GM19238 (cell line): ENCODE measurements at regions not wholly inside any gene's neighbourhood (a gene's known extent, or its start where the extent isn't known, plus 50 kb on each side); places are given as distances from the start of the nearest gene placed in this dataset.
"Not testable (repeated sequence)": the region's sequence is repeated elsewhere in the genome, so short reads cannot be mapped to it uniquely, and the experiment has no call there.

Experiments
- DNase-seq: peaks from one replicate; pipeline ENCODE4 v3.0.0; 2011; ENCODE audit warnings: low spot score; ENCODE audit not compliant: insufficient read length

DNA sequence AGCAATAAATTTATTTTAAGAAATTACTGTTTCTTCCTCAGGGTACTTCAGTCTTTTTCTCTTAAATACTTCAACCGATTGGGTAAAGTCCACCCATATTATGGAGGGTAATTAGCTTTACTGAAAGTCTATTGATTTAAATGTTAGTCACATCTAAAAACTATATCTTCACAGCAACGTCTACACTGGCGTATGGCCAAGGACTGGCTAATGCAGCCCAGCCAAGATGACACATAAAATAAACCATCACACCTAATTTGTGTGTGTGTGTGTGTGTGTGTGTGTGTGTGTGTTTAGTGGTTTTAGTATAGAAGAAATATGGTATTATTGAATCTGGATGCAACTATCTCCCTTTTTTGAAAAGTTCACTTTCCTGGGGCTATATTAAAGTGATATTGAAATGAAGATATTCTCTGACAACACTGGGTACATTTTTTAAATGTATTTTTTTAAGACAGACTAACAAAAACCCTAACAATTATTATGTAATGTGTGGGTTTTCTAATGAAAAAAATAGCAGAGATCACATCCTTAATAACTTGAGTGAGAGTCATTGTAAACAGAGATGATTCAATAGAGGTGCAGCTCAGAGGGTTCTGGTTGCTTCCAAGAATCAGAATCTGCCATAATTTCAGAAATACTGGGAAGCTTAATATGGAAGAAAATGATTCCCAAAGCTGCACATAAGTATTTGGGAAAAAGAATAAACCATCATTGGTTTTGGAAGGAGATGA, 584.2 kb upstream of the MBL2 start:
- DNase-seq, result no peak

DNA sequence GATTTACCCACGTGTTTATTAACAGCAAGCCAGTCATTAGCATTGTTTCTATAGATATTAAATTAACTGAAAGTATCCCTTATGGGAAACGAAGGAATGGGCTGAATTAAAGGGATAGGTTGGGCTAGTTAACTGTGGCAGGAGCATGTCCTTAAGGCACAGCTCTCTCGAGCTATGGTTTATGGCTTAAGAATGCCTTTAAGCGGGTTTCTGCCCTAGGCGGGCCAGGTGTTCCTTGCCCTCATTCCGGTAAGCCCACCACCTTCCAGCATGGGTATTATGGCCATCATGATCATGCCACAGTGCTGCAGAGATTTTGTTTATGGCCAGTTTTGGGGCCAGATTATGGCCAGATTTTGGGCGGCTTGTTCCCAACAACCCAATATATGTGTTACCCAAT, 569.9 kb upstream of the MBL2 start:
- not testable (repeated sequence) for DNase-seq

DNA sequence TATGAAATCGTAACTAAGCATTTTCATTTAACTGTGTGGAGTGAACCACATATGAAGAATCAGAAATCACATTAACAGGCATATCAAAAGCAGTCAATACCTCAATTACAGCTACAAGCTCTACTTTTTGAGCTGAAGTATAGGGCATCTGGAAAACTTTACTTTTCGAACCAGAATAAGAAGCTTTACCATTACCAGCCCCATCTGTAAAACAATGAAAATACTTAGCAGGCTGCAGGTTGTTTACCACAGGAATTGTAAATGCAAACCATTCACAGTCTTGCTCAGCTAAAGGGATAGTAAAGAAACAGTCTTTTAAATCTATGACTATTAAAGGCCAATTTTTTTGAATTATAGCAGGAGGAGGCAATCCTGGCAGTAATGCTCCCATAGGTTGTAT, 565.6 kb upstream of the MBL2 start:
- not testable (repeated sequence) for DNase-seq

DNA sequence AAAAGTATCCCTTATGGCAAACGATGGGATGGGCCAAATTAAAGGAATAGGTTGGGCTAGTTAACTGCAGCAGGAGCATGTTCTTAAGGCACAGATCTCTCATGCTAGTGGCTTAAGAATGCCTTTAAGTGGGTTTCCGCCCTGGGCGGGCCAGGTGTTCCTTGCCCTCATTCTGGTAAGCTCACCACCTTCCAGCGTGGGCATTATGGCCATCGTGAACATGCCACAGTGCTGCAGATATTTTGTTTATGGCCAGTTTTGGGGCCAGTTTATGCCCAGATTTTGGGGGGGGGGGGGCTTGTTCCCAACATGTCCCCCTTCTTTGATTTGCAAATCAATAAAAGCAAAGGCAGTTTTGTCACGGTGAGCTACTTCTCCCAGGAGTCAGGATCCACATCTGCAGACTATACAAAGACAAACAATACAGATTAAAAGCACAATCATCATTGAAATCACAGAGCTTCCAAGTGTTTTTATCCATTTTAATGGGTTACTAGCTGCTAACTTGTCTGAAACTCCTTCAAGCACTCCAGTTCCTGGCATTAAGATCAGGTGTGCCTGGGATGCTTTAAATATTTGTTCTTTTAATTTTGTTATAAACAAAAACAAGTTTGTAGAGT, 563.3 kb upstream of the MBL2 start:
- DNase-seq, result not testable (repeated sequence)

DNA sequence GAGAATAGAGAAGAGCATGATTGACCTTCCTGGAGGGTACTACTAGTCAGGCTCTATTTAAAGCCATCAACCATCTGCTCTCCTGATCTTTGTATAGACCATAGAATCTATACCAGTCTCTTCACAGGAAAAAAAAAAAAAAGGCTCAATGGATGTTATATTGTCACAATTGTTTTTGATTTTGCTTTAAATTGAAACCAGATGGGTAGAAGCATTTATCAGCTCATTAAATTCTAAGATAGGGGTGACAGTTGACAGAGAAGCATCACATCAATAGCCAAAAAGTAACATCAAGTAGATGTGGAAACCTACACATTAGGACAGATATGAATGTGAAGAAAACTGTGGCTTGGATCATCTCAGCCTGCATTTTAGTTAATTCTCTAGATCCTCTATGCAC, 558.9 kb upstream of the MBL2 start:
- no peak for DNase-seq

DNA sequence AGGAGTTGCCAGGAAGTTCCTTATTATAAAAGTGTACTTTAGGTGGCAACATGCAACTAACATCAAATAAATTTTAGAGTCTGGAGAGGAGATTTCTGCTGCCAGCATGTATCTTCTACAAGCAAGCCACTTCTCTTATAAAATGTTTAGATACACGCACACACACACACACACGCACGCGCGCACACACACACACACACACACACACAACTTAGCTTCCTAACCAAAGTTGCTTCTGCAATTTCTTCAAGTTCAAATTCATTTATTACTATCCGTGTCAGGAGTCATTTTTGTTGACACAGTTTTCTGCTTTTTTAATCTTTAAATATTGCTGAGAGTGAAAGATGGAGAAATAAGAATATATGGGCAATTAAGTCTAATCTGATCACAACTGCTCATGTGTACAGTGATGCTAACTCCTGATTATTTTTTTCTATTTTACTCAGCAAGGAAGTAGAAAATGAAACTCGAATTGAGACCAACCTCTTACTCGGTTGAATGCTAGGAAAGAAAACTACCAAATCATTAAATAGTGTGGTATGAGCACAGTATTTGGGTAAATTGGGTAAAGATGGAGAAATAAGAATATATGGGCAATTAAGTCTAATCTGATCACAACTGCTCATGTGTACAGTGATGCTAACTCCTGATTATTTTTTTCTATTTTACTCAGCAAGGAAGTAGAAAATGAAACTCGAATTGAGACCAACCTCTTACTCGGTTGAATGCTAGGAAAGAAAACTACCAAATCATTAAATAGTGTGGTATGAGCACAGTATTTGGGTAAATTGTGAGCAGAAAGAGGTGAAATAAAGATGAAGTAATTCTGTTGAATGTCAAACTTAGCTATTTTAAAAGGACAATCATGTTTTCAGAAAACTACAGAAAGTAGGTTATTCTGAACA, 554.1 kb upstream of the MBL2 start:
- DNase-seq, result not testable (repeated sequence)

DNA sequence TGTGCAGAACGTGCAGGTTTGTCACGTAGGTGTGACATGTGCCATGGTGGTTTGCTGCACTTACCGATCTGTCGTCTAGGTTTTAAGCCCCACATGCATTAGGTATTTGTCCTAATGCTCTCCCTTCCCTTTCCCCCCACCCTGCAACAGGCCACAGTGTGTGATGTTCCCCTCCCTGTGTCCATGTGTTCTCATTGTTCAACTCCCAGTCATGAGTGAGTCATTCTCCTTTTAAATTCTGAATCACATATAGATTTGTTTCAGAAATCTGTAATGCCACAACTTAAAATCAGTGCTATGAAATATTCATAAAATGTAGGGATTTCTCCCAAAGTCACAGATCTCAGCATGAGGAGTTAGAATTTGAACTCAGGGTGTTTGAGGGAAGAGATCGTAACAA, 552.5 kb upstream of the MBL2 start:
- DNase-seq, result no peak

DNA sequence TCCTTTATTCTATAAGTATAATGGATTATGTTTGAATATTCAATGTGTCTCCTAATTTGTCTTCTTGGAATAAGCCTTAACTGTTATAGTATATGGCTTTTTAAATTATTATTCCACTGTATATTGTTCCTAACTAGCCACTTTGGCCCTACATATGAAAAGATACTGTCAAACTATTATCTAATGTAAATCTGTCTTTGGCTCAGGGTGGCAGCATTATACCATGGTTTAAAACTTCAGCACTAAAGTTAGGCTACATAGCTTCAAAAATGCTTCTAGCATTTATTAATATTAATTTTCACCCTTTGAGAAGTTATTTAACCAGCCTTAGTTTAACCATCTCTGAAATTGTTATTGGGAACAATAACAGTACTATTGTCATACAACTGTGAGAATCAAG, 543.1 kb upstream of the MBL2 start:
- no peak for DNase-seq

DNA sequence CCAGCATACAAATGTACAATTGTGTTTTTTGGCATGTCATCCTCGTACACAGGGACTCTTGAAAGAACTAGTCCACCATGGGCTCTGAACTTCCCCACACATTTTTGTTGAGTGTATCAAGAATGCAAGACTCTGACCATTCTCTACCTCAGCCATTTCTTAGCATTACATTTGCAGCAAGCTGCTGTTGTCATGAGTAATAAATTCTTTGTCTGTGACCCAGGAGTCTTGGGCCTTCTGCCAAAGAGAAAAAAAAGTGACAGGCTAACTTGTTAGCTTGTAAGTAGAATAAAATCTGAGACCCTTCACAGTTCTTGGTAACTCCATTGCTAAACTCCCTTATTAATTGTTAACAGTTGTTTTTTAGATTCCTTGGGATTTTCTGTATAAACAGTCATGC, 542.3 kb upstream of the MBL2 start:
- DNase-seq, result no peak

DNA sequence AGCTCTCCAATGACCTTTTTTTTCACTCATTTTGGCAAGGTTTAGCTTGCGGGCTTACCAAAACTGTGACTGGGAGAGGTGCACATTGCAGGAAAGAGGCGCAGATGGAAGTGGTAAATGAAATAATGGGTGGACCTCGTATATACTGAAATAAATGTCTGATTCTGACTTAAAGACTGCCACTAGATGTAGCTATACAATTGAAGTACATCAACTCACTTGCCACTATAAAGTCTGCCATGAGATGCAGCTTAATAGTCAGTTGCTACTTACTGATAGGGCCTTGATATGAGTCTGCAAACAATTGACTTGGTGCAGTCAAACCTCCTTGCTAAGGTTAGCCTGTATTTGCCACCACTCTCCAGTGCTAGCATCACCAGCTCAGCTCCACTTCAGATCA, 525.9 kb upstream of the MBL2 start:
- DNase-seq, result no peak

DNA sequence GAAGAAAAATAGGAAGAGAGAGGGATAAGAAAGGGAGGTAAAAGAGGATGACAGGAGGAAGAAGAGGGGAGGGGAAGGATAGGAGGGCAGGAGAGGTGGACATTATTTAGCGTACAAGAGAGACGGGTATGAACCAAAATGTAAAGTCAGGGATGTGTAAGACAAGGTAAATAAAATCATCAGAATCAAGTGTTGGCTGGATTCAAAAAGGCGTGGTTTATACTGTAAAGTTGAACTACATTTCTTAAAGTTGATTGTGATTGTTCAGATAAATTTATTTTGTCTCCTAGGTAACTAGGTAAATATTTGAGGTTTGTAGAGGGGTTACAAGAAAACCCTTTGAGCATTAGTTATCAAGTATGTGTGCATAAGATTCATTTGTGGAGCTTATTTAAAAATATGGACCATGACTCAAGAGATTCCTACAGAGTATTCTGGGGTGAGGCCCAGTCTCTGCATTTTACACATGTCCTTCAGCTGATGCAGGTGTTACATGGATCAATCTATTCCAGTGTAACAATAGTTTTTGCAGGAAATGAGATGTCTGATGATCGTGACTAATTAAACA, 512.1 kb upstream of the MBL2 start:
- DNase-seq, result no peak

DNA sequence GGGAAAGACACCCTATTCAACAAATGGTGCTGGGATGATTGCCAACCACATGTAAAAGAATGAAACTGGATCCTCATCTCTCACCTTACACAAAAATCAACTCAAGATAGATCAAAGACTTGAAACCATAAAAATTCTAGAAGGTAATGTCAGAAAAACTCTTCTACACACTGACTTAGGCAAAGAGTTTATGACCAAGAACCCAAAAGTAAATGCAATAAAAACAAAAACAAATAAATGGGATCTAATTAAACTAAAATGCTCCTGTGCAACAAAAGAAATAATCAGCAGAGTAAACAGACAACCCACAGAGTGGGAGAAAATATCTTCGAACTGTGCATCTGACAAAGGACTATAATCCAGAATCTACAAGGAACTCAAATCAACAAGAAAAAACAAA, 504.2 kb upstream of the MBL2 start:
- DNase-seq, result no peak

DNA sequence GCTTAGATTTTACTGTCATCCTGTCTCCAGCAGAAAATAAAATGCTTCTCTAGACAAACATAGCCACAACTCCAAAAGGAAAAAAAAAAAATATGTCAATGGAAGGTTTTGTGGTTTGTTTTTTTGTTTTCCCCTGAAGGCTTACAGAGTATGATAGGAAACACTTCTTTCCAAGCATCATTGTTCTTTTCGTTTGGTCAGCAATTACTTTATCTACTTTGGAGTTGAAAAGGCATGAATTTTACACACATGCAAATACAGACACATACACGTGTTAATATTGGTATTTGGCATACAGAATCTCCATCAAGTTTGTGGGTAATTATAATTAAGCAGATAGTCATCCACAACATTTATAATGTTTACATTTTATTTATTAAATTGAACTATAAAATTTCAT, 496.9 kb upstream of the MBL2 start:
- no peak for DNase-seq

DNA sequence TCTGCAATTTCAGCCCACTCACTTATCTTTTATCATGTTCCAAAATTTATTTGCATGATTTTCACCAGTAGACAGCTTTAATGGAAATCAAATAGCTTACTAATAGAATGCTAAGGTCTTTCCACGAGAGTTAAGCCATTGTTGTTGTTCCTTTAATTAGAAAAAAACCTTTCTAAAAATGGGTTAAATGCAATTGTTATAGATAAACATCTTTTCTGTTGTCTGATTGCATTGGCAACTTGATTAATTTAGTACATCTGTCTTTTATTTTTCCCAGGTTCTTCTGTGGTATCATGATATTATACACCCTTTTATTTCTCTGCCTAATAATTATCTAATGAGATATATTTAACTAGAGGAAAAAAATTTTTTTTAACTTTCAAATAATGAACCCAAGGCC, 487.6 kb upstream of the MBL2 start:
- no peak for DNase-seq

DNA sequence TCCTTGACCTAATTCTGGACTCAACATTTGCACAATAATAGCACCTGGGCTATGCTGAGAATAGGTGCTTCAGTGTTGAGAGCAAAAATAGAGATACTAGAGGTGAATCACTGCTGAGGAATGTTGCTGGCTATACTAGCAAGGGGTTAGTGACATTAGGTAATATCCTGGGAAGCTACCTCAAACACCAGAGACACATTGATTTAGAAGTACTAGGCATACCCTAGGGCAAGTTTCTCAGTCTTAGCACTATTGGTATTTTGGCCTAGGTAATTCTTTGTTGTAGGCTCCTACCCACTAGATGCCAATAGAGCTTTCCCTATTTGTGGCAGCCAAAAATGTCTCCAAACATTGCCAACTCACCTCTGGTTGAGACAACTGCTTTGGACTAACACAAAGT, 484.0 kb upstream of the MBL2 start:
- no peak for DNase-seq

DNA sequence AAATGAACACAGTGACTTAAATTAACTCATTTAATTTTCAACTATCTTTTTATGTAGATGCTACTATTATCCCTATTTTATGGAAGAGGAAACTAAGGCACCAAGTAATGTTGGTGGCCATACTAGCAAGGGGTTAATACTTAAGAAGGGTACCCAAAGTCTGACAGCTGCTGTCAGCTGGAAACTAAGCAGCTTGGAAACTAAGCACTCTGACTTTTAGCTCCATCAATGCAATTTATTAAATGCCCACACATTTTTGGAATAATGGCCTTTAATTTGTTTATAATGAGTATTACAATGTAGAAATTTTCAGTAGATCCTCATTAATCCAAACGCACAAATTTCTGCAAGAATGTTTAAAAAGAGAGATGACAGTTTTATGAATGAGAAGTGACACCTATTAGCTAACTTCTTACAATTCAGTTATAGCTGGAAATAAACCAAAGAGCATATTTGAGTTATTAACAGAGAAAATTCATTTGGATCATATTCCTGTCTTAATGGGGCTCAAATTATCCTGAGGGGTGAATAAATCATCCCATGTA, 483.1 kb upstream of the MBL2 start:
- no peak for DNase-seq

DNA sequence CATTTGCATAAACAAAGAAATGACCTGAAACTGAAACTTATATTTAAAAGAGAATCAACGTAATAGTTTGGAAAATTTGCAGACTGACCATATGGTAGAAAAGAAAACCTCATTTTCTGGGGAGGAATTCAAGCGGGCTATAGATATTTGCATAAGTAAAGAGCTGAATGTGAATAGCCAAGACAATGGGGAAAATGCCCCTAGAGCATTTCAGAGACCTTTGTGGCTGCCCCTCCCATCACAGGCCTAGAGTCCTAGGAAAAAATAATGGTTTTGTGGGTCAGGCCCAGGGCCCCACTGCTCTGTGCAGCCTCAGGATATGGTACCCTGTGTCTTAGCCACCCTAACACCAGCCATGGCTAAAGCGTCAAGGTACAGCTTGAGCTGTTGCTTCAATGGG, 480.6 kb upstream of the MBL2 start:
- no peak for DNase-seq

DNA sequence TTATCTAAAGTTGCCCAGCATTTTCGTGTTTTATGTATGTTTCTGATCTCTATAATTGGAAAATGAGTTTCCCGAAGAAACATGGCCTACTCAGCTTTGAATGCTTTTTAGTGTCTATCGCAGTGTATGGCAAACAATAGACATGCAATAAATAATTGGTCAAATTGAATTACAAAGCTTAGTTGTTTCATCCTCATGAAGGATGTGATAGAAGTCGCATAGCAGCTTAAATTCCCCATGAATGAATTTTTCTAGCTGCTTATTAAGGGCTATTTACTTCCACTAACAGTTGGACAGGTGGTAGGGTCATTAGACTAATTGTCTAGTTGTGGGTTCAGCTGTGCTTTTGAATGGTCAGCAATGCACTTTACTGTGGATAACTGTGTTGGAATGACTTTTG, 467.3 kb upstream of the MBL2 start:
- no peak for DNase-seq

DNA sequence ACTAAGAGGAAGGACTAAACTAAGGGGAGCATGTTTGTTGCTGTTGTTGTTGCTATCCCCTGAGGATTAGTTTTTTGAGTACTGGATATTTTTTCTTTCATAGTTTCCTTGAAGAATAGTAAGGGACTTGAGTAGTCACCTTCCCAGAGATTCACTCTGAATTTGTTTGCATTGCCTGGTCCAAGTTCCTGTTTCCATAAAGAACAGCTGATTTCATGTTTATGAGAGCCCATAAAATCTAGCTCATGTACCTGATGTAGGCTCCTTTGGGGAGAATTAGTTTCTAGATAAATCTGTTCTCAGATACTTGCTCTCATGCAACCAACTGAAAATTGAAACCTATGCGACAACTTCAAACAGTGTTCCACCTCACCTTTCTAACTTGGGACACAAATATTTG, 464.4 kb upstream of the MBL2 start:
- no peak for DNase-seq

DNA sequence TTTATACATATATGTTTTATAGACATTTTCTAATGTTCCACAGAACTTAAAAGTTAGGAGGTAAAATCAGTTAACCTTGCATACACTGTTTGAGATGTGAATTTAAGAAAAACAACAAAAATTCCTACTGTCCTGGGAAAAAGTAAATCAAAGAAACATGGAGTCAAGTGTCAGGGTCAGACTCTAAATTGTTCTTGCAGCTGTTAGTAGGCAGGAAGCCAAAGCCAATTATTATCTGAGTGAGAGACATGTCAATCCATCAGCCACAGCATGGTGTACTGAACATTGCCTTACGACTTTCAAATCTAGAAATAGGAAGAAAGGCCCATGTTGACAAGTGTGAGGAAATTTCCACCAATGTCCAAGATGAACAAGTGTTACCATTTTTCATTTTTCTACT, 461.2 kb upstream of the MBL2 start:
- no peak for DNase-seq

DNA sequence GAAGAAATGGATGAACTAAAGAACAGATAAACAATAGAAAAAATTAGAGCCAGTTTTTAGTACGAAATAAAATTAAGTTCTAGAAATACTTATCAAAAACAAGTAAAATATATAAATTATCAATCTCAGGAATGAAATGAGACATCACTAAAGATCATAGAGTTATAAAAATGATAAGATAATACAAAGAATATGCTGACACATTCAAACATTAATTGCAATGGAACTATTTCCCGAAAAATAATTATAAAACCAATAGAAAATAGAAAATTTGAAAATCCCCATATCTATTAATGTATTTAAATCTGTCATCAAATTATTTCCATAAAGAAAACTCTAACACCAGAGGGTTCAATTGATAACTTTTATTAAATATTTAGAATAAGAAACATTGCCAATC, 458.1 kb upstream of the MBL2 start:
- DNase-seq, result no peak

DNA sequence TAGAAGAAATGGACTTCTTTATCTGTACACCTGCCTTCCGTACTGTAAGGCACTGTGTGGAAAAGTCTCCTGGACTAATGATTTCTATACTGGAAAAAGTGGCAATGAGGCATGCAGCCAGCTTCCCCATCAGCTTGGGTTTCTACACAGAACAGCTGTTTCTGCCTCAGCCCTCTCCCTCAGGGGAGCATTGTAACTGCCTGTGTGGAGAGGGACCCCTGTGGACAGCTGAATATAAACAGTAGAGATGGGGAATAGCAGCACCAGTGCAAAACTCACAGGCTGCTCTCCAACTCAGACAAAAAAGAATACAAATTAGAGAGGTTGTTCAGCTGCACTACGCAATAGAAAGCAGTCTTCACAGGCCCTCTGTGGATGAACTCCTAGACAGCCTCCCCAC, 451.3 kb upstream of the MBL2 start:
- no peak for DNase-seq
